ENCODE measurements at regions not wholly inside any gene's neighbourhood (a gene's known extent, or its start where the extent isn't known, plus 50 kb on each side); places are given as distances from the start of the nearest gene placed in this dataset.
A peak's percentile ranks its signal among the peaks of the same experiment; 100 is the strongest.

DNA sequence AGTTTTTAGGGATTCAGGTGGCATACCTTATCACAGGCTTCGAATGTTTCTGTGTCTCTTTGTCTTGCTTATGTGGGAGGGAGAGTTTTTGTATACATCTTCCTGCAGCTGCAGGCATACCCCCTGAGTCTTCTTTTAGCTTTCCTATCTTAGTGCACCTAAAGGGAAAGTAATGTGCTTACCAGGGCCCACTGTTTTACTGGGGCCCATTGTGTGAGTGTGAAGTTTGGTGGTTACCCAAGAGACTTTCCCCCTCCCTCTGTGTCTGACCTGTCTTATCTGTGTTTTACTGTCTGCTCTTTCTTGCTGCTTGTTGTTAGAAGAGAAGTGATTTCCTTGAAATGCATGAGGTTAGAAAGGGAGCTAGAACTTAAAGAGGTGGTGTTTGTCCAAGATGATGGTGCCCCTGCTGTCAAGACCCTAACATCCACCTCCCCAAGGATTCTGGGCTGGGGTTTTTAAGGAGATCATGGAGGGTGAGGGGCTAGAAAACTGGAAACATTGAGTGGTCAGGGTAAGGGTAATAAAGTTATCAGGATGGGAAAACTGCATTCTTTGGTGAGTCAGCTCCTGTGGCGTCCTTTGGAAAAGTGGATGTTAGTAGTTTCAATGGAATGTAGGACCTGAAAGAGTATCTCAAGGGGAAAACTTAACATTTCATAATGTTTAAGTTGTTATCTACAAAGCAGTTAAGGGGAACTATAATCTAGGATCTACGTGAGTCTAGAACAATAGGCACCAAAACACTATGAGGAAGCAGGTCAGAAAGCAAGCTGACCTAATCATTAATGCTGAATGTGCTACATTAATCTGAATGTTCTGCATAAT lies 583.5 kb upstream of the TUSC1 start:
- DNase-seq (ENCODE audit: low read depth in 1 of 2, low spot score in 2 of 2) (no peak), FAIRE-seq (no peak)
- Histone ChIP-seq H3K9ac (replicated peaks in 1 of 4; ENCODE audit: extremely low read depth in 1 of 4, low read depth in 3 of 4, low read length in 3 of 4) (no peak overlapping the region), H3K23me2 (ENCODE audit: low read depth, low read length) (no peaks in the 10 kb centered on the region), H3K4me3 (ENCODE audit: extremely low read depth in 1 of 4, insufficient read depth in 2 of 4, low read depth in 3 of 4, low read length in 4 of 4) (no peak overlapping the region), H2AFZ (ENCODE audit: low read length) (no peak overlapping the region), H2BK120ac (replicated peaks; ENCODE audit: low read depth, low read length) (no peak overlapping the region), H3K23ac (ENCODE audit: insufficient read length) (no peak overlapping the region), H2AK5ac (ENCODE audit: low read depth, low read length) (no peak overlapping the region), H4K20me1 (replicated peaks in 1 of 2; ENCODE audit: control insufficient read depth in 1 of 2, insufficient read depth in 2 of 2, low read length in 2 of 2) (no peaks in the 10 kb centered on the region), H3K27ac (ENCODE audit: low read depth, low read length) (no peak overlapping the region), H3K56ac (replicated peaks; ENCODE audit: insufficient read length, low read depth, low read length) (no peak overlapping the region), H3K18ac (ENCODE audit: extremely low read depth, low read length) (no peak overlapping the region), H2BK12ac (ENCODE audit: low read depth, low read length) (no peak overlapping the region), H3K79me1 (ENCODE audit: low read depth, low read length) (no peaks in the 10 kb centered on the region), H4K91ac (replicated peaks; ENCODE audit: insufficient read length, low read length) (no peak overlapping the region), H3K4me2 (ENCODE audit: insufficient read depth in 1 of 2, low read depth in 2 of 2, low read length in 2 of 2) (no peak overlapping the region), H3K27me3 (replicated peaks in 1 of 4; ENCODE audit: control insufficient read depth in 3 of 4, extremely low read depth in 1 of 4, insufficient read depth in 3 of 4, low read length in 3 of 4) (no peaks in the 10 kb centered on the region), H4K5ac (ENCODE audit: insufficient read length, low read depth, low read length) (no peak overlapping the region), H2BK15ac (ENCODE audit: low read length) (no peak overlapping the region), H3K14ac (ENCODE audit: insufficient read length) (no peak overlapping the region), H2BK20ac (ENCODE audit: low read length) (no peak overlapping the region), H4K8ac (ENCODE audit: extremely low read depth, insufficient read depth, low read length) (no peak overlapping the region), H3K9me3 (ENCODE audit: insufficient read depth in 2 of 2, low read depth in 1 of 2, low read length in 1 of 2) (peaks cover 0 to 4% of the 10 kb centered on the region in 2 experiments; a peak in 1 of 4 replicates), H3K36me3 (ENCODE audit: control insufficient read depth in 2 of 4, insufficient read depth in 4 of 4, low read length in 3 of 4) (peaks cover 0 to 3% (median 0%) of the 10 kb centered on the region in 4 experiments; a peak in 1 of 8 replicates), H2BK5ac (ENCODE audit: low read depth, low read length) (no peak overlapping the region), H3K4ac (replicated peaks; ENCODE audit: insufficient read length, low read depth, low read length) (no peak overlapping the region), H3K4me1 (replicated peaks in 1 of 4; ENCODE audit: control insufficient read depth in 3 of 4, insufficient read depth in 4 of 4, low read length in 3 of 4) (no peaks in the 10 kb centered on the region), H3K79me2 (ENCODE audit: control insufficient read depth in 1 of 2, insufficient read depth in 2 of 2, low read length in 2 of 2) (no peaks in the 10 kb centered on the region)
- ChIA-PET POLR2A (ENCODE audit: partially characterized antibody) (no interaction called here), CTCF (ENCODE audit: partially characterized antibody) (no interaction called here)
- 84% methylated on average over 3 of the region's 3 CpGs; no CpG with 5 or more reads in 1 of the 2 experiments for WGBS, 2 experiments (ENCODE audit: extremely low coverage in 1 of 2, insufficient coverage in 1 of 2, insufficient read length in 1 of 2, insufficient replicate concordance in 2 of 2, low coverage in 1 of 2, low lambda C conversion rate in 2 of 2, missing lambda C conversion rate in 1 of 2)
- TF ChIP-seq TAF1 (IDR thresholded peaks at IDR 0.05; ENCODE audit: low read depth, low read length) (no peak), TCF12 (IDR thresholded peaks at IDR 0.05; ENCODE audit: low read depth, low read length) (0 out of 2 replicates have a peak, but pooled peaks have one; percentile 64)
